CD4-positive, alpha-beta T cell treated with Interleukin-6 for 4 hours (primary cell): ENCODE measurements at regions not wholly inside any gene's neighbourhood (a gene's known extent, or its start where the extent isn't known, plus 50 kb on each side); places are given as distances from the start of the nearest gene placed in this dataset.

ENCODE experiments used
- DNase-seq: peaks from one replicate; pipeline ENCODE4 v3.0.0-alpha.2; 2020; ENCODE audit warnings: mixed read lengths

DNA sequence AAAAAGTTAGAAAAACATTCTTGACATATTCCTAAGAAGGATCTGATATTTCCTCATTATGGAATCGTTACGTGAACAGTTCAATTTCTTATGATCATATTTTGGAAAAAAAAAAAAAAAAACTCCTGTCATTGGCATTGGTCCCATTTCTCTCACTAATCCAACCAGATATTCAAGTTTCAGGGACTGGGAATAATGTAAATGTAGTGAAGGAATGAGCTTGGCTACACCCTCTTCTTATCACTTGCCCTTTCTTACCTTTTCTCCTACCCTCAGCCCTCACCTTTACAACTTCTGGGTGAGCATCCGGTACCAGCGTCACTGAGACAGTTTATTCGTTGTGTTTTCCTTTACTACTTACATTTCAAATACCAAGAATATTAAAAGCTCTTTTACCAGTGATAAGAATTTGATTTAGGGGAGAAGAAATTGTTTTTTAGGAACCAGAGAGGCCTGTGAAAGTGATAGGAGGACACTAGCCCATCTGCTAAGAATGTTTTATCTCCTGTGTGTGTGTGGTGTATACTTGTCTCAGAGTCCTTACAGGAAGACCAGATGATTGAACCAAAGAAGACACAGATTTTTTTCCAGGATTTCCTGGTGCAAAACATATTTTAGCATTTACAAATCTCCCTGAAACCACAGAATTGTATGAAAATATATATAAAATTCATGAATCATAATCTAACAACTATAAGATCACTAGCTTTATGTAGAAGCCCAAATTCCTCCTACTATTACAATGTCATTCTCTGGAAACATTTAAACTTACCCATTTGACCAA, 946.7 kb downstream of the ZPLD1 start:
- DNase-seq = no peak

DNA sequence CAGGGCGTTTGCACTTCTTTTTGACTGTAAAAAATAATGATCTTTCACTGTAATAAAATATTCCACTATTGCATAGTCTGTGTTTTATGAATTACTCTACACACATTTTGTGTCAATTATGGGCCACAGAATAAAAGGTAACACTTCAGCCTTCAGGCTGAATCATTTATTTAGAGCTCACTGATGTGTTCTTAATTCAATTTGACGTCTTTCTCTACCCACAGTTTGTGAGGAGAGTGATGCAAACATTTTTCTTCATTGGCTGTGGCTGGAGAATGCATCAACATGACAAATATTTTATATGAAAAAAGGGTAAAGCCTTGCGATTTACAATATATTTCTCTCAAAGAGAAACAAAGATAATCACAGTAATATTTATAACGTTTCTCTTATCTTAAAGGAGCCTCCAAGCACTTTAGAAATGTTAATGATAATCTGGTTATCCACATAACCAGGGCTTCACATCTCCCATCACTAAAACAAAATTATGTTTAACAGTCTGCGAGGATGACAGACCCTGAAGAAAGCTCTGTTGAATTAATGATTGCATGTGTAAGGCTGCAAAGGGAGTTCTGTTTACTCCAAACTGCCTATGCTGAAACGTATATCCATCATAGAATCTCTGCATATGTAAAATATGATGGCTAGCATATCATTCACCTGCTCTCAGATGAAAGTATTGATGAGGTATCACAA, 951.3 kb downstream of the ZPLD1 start:
- DNase-seq = no peak

GRCh38 chr3:103388214-103388613, 953.4 kb downstream of the ZPLD1 start:
- DNase-seq = no peak

DNA sequence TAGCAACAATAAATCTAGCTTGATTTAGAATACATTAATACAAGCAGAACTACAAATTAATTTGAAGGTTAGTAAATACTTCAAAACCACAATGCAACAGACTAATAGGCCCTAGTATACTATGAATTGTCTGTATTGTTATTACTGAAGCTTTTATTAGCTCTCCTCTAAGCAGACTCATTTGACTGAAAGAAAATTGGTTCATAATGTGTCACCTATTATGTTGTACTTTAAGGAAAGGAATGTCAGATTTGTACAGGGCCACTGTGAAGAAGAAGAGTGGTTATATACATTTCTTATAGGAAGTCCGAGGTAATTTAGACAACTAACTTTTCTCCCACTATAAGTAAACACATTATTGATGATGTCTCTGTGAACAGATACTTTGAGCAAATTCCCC, 954.5 kb downstream of the ZPLD1 start:
- no peak for DNase-seq

DNA sequence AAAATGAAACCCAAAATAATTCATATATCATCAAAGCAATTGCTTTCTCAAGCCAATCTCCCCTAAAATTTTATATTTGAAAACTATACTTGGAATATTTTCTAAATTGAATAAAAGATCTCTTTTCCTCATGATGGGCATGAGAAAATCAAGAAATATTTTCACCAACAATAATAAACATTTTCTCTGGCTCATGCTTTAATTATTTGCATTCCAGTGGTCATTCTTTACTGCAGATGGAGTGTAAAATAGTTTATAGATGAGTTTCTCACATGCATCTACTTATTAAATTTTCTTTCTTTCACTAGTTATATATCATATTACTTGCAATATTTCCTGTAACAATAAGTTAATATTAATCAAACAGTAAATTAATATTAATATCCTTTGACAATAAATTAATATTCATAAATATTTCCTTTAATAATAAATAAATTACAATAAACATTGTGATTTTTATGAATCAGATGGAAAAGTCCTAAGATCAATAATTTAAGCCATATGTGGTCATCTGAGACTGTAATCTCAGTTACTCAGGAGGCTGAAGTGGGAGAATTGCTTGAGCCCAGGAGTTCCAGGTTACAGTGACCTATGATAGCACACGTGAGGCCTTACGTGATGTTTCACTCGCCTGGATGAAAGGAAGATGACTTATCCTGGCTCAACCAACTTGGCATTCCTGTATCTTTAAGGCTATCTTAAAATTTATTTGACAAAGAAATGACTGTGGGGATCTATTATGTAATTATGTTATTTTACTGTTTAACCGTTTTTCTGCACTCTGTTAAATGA, 958.8 kb downstream of the ZPLD1 start:
- DNase-seq = no peak

- no peak for DNase-seq
These were observed 968.4 kb downstream of the ZPLD1 start for GRCh38 chr3:103403191-103403590.

DNA sequence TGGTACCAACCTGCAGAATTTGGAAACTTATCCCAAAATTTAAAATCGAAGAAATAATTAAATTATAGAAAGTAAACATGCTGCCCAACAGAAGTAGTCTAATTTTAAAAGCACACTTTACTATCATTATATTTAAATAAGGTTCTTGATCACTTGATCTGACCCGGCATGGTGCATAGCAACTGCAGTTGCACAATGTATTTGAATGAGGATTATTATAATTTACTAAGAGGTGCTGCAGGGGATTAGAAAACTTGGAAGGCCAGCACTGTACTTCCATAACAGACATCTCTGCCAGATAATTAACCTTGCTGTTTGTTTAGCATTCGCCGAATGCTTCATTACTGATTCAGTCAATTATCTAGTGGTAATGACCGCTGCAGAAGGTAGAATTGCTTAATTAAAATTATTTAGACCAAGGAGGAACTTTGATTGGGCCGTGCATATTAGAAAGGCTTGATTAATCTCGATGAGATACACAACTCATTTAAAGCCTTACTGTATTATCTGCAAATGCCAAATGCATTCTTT, 971.6 kb downstream of the ZPLD1 start:
- no peak for DNase-seq

GRCh38 chr3:103410231-103410630, 975.4 kb downstream of the ZPLD1 start:
- no peak for DNase-seq

- no peak for DNase-seq
These were observed 986.6 kb downstream of the ZPLD1 start for GRCh38 chr3:103421460-103421859.

- DNase-seq = no peak
These were observed 1003.1 kb downstream of the ZPLD1 start for GRCh38 chr3:103437883-103438282.

- DNase-seq = no peak
These were observed 1005.9 kb downstream of the ZPLD1 start for GRCh38 chr3:103440539-103441203.

GRCh38 chr3:103446953-103447629, 1012.3 kb downstream of the ZPLD1 start:
- no peak for DNase-seq

- no peak for DNase-seq
These were observed 1018.3 kb downstream of the ZPLD1 start for GRCh38 chr3:103453152-103453551.

GRCh38 chr3:103459815-103460214, 1025.0 kb downstream of the ZPLD1 start:
- DNase-seq = no peak

DNA sequence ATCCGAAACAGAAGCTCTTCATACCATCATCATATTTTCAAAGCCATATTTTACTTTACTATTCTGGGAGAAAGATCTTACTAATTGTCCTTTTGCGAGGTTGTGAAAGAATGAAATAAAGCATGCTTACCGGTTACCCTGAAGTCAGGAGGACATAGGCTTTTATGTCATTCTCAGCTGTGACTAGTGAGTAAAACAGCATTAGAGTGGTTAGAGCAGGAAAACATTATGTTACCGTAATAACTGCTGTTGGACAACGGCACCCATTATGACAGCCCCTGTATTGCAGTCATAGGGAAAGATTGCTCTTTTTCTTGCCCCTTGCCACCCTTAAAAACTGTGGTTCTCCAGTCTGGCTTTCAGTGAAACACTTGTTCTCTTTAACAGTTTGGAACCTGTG, 1035.7 kb downstream of the ZPLD1 start:
- DNase-seq = no peak

- no peak for DNase-seq
These were observed 1059.2 kb downstream of the ZPLD1 start for GRCh38 chr3:103494011-103494410.

- DNase-seq = no peak
These were observed 1059.7 kb downstream of the ZPLD1 start for GRCh38 chr3:103494512-103494911.

DNA sequence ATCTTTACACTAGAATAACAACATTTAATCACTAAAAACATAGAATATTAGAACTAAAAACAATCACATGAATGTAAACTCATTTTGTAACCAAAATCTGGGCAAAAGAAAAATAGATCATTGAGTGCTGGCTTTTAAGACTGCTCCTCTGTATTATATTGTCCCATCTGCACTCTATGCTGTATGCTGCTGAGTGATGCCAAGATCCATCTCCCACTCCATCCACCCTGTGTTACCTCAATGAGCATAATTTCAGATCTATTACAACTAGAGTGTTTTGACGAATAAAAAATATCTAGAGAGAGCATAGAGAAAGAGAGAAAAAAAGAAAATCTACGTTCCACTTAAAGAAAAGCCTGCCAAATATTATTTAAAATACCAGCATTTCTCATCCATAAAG, 1060.4 kb downstream of the ZPLD1 start:
- no peak for DNase-seq

- no peak for DNase-seq
These were observed 1064.5 kb downstream of the ZPLD1 start for GRCh38 chr3:103499132-103499900.

- no peak for DNase-seq
These were observed 1065.2 kb downstream of the ZPLD1 start for GRCh38 chr3:103499967-103500366.

DNA sequence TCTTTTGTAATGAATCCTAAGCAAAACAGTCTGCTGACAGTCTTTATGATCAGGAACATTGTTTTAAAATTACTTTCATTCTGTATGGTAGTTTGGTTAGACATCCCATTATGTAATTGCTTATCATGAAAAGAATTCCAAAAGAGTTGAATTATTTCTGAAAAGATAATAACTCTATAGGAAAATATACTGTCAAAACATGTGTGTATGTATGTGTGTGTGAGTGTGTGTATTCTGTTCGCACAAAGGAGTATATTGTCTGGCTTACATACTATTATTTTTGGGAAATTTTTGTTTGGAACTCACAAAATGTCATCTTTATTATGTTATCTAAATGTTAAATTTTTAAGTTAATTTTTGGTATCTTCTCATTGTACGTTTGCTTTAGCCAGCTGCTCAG, 1075.9 kb downstream of the ZPLD1 start:
- no peak for DNase-seq
